OCI-LY7 (cell line): ENCODE measurements at regions not wholly inside any gene's neighbourhood (a gene's known extent, or its start where the extent isn't known, plus 50 kb on each side); places are given as distances from the start of the nearest gene placed in this dataset.
"Not testable (repeated sequence)": the region's sequence is repeated elsewhere in the genome, so short reads cannot be mapped to it uniquely, and the experiment has no call there.

Experiments
- BruUV-seq: library from RNA; stranded (reverse); fragments of 400-500 nt; replicated peaks from 2 replicates; lab custom pipeline; 2021; lab: Mats Ljungman, UMichigan
- CTCF ChIA-PET: fragments of 300-600 bp; sonication (Branson Sonifier 250); formaldehyde crosslinking; loops from one replicate; lab custom pipeline; 2022; ENCODE audit warnings: antibody characterized with exemption; ENCODE audit not compliant: unreplicated experiment; lab: Charles Lee
- POLR2A ChIA-PET: fragments of 300-600 bp; sonication (Branson Sonifier 250); formaldehyde crosslinking; loops from one replicate; lab custom pipeline; 2022; ENCODE audit warnings: antibody characterized with exemption; lab: Charles Lee
- DNase-seq: peaks from one replicate; pipeline ENCODE4 v3.0.0-alpha.2; 2015; ENCODE audit warnings: low spot score
- H2AFZ ChIP-seq: fragments of 200-600 bp; sonication (generic), shearing (Covaris generic); 2 replicates; pipeline ENCODE4 v1.6.1; 2014; ENCODE audit warnings: mild to moderate bottlenecking, antibody characterized with exemption, low read length, moderate library complexity
- H3K27ac ChIP-seq: fragments of 200-600 bp; sonication (generic); 2 replicates; pipeline ENCODE4 v1.5.1; 2014; ENCODE audit warnings: mixed run types, low read depth, mild to moderate bottlenecking, moderate library complexity, low read length, inconsistent platforms; ENCODE audit not compliant: poor library complexity, severe bottlenecking
- H3K36me3 ChIP-seq: fragments of 200-600 bp; sonication (generic); 2 replicates; pipeline ENCODE4 v1.6.1; 2014; ENCODE audit warnings: mild to moderate bottlenecking, antibody characterized with exemption, low read length, moderate library complexity, mixed read lengths; ENCODE audit not compliant: insufficient read depth
- H3K4me1 ChIP-seq: fragments of 200-600 bp; sonication (generic); 2 replicates; pipeline ENCODE4 v1.5.1; 2014; ENCODE audit warnings: mild to moderate bottlenecking, low read length; ENCODE audit not compliant: insufficient read depth, poor library complexity, severe bottlenecking
- H3K4me2 ChIP-seq: fragments of 200-600 bp; sonication (generic); 2 replicates; pipeline ENCODE4 v1.6.1; 2014; ENCODE audit warnings: mild to moderate bottlenecking, low read length
- H3K4me3 ChIP-seq: fragments of 200-600 bp; sonication (generic); 2 replicates; pipeline ENCODE4 v1.5.1; 2014; ENCODE audit warnings: mild to moderate bottlenecking, low read depth, low read length; ENCODE audit not compliant: poor library complexity, severe bottlenecking
- H3K79me2 ChIP-seq: fragments of 200-600 bp; sonication (generic); 2 replicates; pipeline ENCODE4 v1.6.1; 2016; ENCODE audit warnings: low read depth, mild to moderate bottlenecking, low read length, moderate library complexity, mixed read lengths; ENCODE audit not compliant: insufficient read depth
- H3K9me2 ChIP-seq: fragments of 200-600 bp; sonication (generic); 2 replicates; pipeline ENCODE4 v1.6.1; 2016; ENCODE audit warnings: mild to moderate bottlenecking, low read length, mixed read lengths; ENCODE audit not compliant: insufficient read depth
- H3K9me3 ChIP-seq: fragments of 200-600 bp; sonication (generic); 2 replicates; pipeline ENCODE4 v1.6.1; 2014; ENCODE audit warnings: mild to moderate bottlenecking, mixed run types, low read length, mixed read lengths
- H4K20me1 ChIP-seq: fragments of 200-600 bp; sonication (generic); 2 replicates; pipeline ENCODE4 v1.6.1; 2014; ENCODE audit warnings: mild to moderate bottlenecking, antibody characterized with exemption, low read length, moderate library complexity, mixed read lengths; ENCODE audit not compliant: insufficient read depth
- intact Hi-C: fragments of 100-400 bp; cut with micrococcal nuclease; formaldehyde crosslinking; loops from one replicate; pipeline ENCODE4 v1.10.0; 2022; ENCODE audit not compliant: unreplicated experiment

GRCh38 chr16:33583702-33584101 lies 124.3 kb downstream of the TP53TG3F start:
- CTCF ChIA-PET, H3K79me2 ChIP-seq, H3K4me2 ChIP-seq, H3K9me3 ChIP-seq, H3K9me2 ChIP-seq, H3K4me1 ChIP-seq, H2AFZ ChIP-seq, intact Hi-C loops, H4K20me1 ChIP-seq, DNase-seq, H3K4me3 ChIP-seq, H3K36me3 ChIP-seq, BruUV-seq, H3K27ac ChIP-seq, POLR2A ChIA-PET: not testable (repeated sequence)

DNA sequence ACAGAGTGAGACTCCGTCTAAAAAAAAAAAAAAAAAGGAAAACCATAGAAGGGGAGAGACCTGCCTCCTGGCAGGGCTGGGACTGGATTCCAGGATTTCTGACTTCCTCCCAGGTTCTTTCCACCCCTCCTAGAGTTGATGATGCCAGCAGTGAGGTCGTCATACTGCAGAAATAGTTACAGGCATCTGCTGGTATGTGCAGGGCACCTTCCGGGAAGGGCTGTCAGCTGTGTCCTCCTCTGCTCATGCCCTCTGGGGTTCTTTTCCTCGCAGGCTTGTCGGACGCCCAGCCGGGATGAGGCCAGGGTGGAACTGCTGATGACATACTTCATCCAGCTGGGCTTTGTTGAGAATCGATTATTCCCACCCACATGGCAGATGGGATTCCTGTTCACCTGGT lies 129.2 kb downstream of the TP53TG3F start:
- POLR2A ChIA-PET, H3K4me2 ChIP-seq, H3K9me3 ChIP-seq, CTCF ChIA-PET, H3K9me2 ChIP-seq, H3K4me3 ChIP-seq, intact Hi-C loops, BruUV-seq, H3K4me1 ChIP-seq, H4K20me1 ChIP-seq, H3K27ac ChIP-seq, H2AFZ ChIP-seq, H3K79me2 ChIP-seq, H3K36me3 ChIP-seq, DNase-seq: not testable (repeated sequence)

- H3K9me3 ChIP-seq, CTCF ChIA-PET, H3K4me3 ChIP-seq, H3K9me2 ChIP-seq, H3K4me1 ChIP-seq, intact Hi-C loops, DNase-seq, H4K20me1 ChIP-seq, H2AFZ ChIP-seq, H3K27ac ChIP-seq, H3K79me2 ChIP-seq, H3K4me2 ChIP-seq, POLR2A ChIA-PET, H3K36me3 ChIP-seq, BruUV-seq: not testable (repeated sequence)
Measured at GRCh38 chr16:33593344-33593743, 133.9 kb downstream of the TP53TG3F start.

- H3K79me2 ChIP-seq, POLR2A ChIA-PET, DNase-seq, intact Hi-C loops, H2AFZ ChIP-seq, H4K20me1 ChIP-seq, H3K9me2 ChIP-seq, H3K4me2 ChIP-seq, CTCF ChIA-PET, H3K27ac ChIP-seq, BruUV-seq, H3K36me3 ChIP-seq, H3K4me1 ChIP-seq, H3K9me3 ChIP-seq, H3K4me3 ChIP-seq: not testable (repeated sequence)
Measured at GRCh38 chr16:33595074-33595473, 135.7 kb downstream of the TP53TG3F start.

- H3K27ac ChIP-seq, intact Hi-C loops, H3K36me3 ChIP-seq, BruUV-seq, H3K79me2 ChIP-seq, H4K20me1 ChIP-seq, CTCF ChIA-PET, H3K9me2 ChIP-seq, H3K9me3 ChIP-seq, H3K4me2 ChIP-seq, H3K4me1 ChIP-seq, H3K4me3 ChIP-seq, H2AFZ ChIP-seq, DNase-seq: not testable (repeated sequence)
- POLR2A ChIA-PET, result interaction anchor here (0.7 kb wide), 1 partner anchor 20 kb away, joined by 3 read pairs; no protein-coding TSS in a partner anchor
Measured at GRCh38 chr16:33601029-33601428, 141.6 kb downstream of the TP53TG3F start.

- H3K9me3 ChIP-seq, DNase-seq, BruUV-seq, H3K4me2 ChIP-seq, H3K4me3 ChIP-seq, H2AFZ ChIP-seq, POLR2A ChIA-PET, CTCF ChIA-PET, H3K79me2 ChIP-seq, H3K4me1 ChIP-seq, H3K9me2 ChIP-seq, H4K20me1 ChIP-seq, H3K36me3 ChIP-seq, H3K27ac ChIP-seq, intact Hi-C loops: not testable (repeated sequence)
Measured at GRCh38 chr16:33623535-33624077, 164.2 kb downstream of the TP53TG3F start.
